Activated CD8-positive, alpha-beta memory T cell treated with anti-CD3 and anti-CD28 coated beads for 48 hours (primary cell): ENCODE measurements at regions not wholly inside any gene's neighbourhood (a gene's known extent, or its start where the extent isn't known, plus 50 kb on each side); places are given as distances from the start of the nearest gene placed in this dataset.

ENCODE experiments used
- DNase-seq, 3 experiments: peaks; one replicate each; pipeline ENCODE4 v3.0.0-alpha.2; 2020; ENCODE audit warnings: low read depth in 2 of 3, low spot score in 2 of 3

- no peak for DNase-seq
Measured at GRCh38 chrX:39396358-39396995, 595.2 kb downstream of the MID1IP1 start.

GRCh38 chrX:39397561-39398199 is 596.4 kb downstream of the MID1IP1 start:
- DNase-seq = no peak

GRCh38 chrX:39398215-39398962 is 597.1 kb downstream of the MID1IP1 start:
- no peak for DNase-seq

GRCh38 chrX:39398963-39399261 is 597.7 kb downstream of the MID1IP1 start:
- no peak for DNase-seq

- no peak for DNase-seq
Measured at GRCh38 chrX:39399387-39399786, 598.1 kb downstream of the MID1IP1 start.

GRCh38 chrX:39401483-39402110 is 600.3 kb downstream of the MID1IP1 start:
- no peak for DNase-seq

- no peak for DNase-seq
Measured at GRCh38 chrX:39402158-39402557, 600.9 kb downstream of the MID1IP1 start.

- DNase-seq = no peak
Measured at GRCh38 chrX:39406799-39407198, 605.5 kb downstream of the MID1IP1 start.

GRCh38 chrX:39409246-39409917 is 608.1 kb downstream of the MID1IP1 start:
- no peak for DNase-seq

GRCh38 chrX:39414290-39414854 is 613.1 kb downstream of the MID1IP1 start:
- no peak for DNase-seq

GRCh38 chrX:39416547-39417260 is 615.4 kb downstream of the MID1IP1 start:
- DNase-seq = no peak

GRCh38 chrX:39418254-39418704 is 617.0 kb downstream of the MID1IP1 start:
- DNase-seq = no peak

- DNase-seq = no peak
Measured at GRCh38 chrX:39418731-39419638, 617.7 kb downstream of the MID1IP1 start.

GRCh38 chrX:39421006-39421405 is 619.7 kb downstream of the MID1IP1 start:
- DNase-seq = no peak

- no peak for DNase-seq
Measured at GRCh38 chrX:39425124-39425806, 624.0 kb downstream of the MID1IP1 start.

- DNase-seq = no peak
Measured at GRCh38 chrX:39426101-39426500, 624.8 kb downstream of the MID1IP1 start.

GRCh38 chrX:39427492-39427891 is 626.2 kb downstream of the MID1IP1 start:
- DNase-seq = no peak

GRCh38 chrX:39427906-39428305 is 626.6 kb downstream of the MID1IP1 start:
- DNase-seq = no peak

GRCh38 chrX:39430551-39430950 is 629.3 kb downstream of the MID1IP1 start:
- DNase-seq = no peak
